ENCODE measurements at regions not wholly inside any gene's neighbourhood (a gene's known extent, or its start where the extent isn't known, plus 50 kb on each side); places are given as distances from the start of the nearest gene placed in this dataset.

GRCh38 chr1:194114288-194114687, 927.9 kb upstream of the B3GALT2 start (continued):
- TF ChIP-seq ZBTB49 (CRISPR knock-in tag; IDR thresholded peaks at IDR 0.05; ENCODE audit: borderline replicate concordance) (no peak), BCOR (IDR thresholded peaks at IDR 0.05) (no peak)

- WGBS (ENCODE audit: insufficient coverage, low coverage, missing lambda C conversion rate): 2% methylated on average over 2 of the region's 2 CpGs
- Histone ChIP-seq H3K4me3 (no peak overlapping the region), H4K20me1 (replicated peaks; ENCODE audit: control insufficient read depth, insufficient read depth, low read length) (no peaks in the 10 kb centered on the region), H3K79me2 (ENCODE audit: control insufficient read depth, insufficient read depth, low read length) (no peaks in the 10 kb centered on the region), H2AFZ (ENCODE audit: low read depth, low read length) (no peak overlapping the region), H3K9ac (ENCODE audit: insufficient read depth in 1 of 2, low read depth in 2 of 2, low read length in 2 of 2) (no peak overlapping the region), H3K27me3 (ENCODE audit: control insufficient read depth in 2 of 2, insufficient read depth in 2 of 2, low read length in 2 of 2) (no peaks in the 10 kb centered on the region), H3K9me1 (ENCODE audit: control insufficient read depth, insufficient read depth, low read length) (no peaks in the 10 kb centered on the region), H3K4me1 (replicated peaks in 1 of 2; ENCODE audit: control insufficient read depth in 2 of 2, insufficient read depth in 2 of 2, low read length in 2 of 2) (no peaks in the 10 kb centered on the region), H3K4me2 (ENCODE audit: insufficient read depth, low read length) (no peak overlapping the region), H3K36me3 (ENCODE audit: control insufficient read depth, insufficient read depth, low read length) (no peaks in the 10 kb centered on the region), H3K27ac (ENCODE audit: extremely low read depth, low read depth, low read length) (no peak overlapping the region), H3K9me3 (replicated peaks; ENCODE audit: control insufficient read depth, insufficient read depth, low read depth, low read length) (no peaks in the 10 kb centered on the region)
- intact Hi-C loops (cut with micrococcal nuclease) (no loop called here), in situ Hi-C loops (cut with MboI) (no loop called here)
- ChIA-PET POLR2A (no interaction called here), CTCF (ENCODE audit: low intra/inter-chr PET ratio) (no interaction called here)
- no TSS peak for BruUV-seq (replicated peaks)
- FAIRE-seq: no peak
- no peak for DNase-seq (ENCODE audit: extremely low read depth in 1 of 4, low spot score in 3 of 4)
- ATAC-seq: no peak
- no peak for TF ChIP-seq PCBP1 (IDR thresholded peaks at IDR 0.05; ENCODE audit: low read depth, low read length, poor library complexity, severe bottlenecking)
- TF ChIP-seq BRD9 (IDR thresholded peaks at IDR 0.05; ENCODE audit: low read depth, partially characterized antibody): no peak
- no peak for TF ChIP-seq ZZZ3 (IDR thresholded peaks at IDR 0.05)
- no peak for TF ChIP-seq SNAPC5 (CRISPR knock-in tag; IDR thresholded peaks at IDR 0.05)
- no peak for TF ChIP-seq ZBTB49 (CRISPR knock-in tag; IDR thresholded peaks at IDR 0.05; ENCODE audit: borderline replicate concordance)
- TF ChIP-seq ZNF668 (CRISPR knock-in tag; IDR thresholded peaks at IDR 0.05): no peak
- TF ChIP-seq POLR3A (IDR thresholded peaks at IDR 0.05; ENCODE audit: borderline replicate concordance, extremely low read depth, insufficient read depth, insufficient read length): no peak
- no peak for TF ChIP-seq TFAM (CRISPR knock-in tag; conservative IDR thresholded peaks at IDR 0.05)
- no peak for TF ChIP-seq CTCF (IDR thresholded peaks at IDR 0.05 in 2 of 3, conservative IDR thresholded peaks at IDR 0.05 in 1 of 3; ENCODE audit: insufficient read depth in 2 of 3, low read depth in 1 of 3, low read length in 3 of 3)
- no peak for TF ChIP-seq SFPQ (IDR thresholded peaks at IDR 0.05; ENCODE audit: low read depth, low read length)
- TF ChIP-seq PCBP2 (IDR thresholded peaks at IDR 0.05; ENCODE audit: low read depth, low read length, poor library complexity, severe bottlenecking): no peak
Measured at GRCh38 chr1:194105381-194105780, 919.0 kb upstream of the B3GALT2 start.

Data from K562 (cell line).